Body of pancreas (tissue), 4 donors: ENCODE measurements at regions not wholly inside any gene's neighbourhood (a gene's known extent, or its start where the extent isn't known, plus 50 kb on each side); places are given as distances from the start of the nearest gene placed in this dataset.
A peak's percentile ranks its signal among the peaks of the same experiment; 100 is the strongest.

ENCODE experiments used
- ATAC-seq: fragments of 150-250 bp; one replicate; pipeline ENCODE4 v1.9.1; 2016
- DNase-seq, 4 donors: peaks; one replicate each; pipeline ENCODE4 v3.0.0-alpha.2; 2019
- H3K27ac ChIP-seq, 4 donors: fragments of 200-600 bp; sonication (generic); 1 replicate in 3 of 4; 2 replicates in 1 of 4; pipeline versions ENCODE4 v1.5.1 to v1.6.1; 2016 to 2019; ENCODE audit warnings: mild to moderate bottlenecking in 1 of 4, mixed read lengths in 1 of 4, moderate library complexity in 1 of 4
- H3K27me3 ChIP-seq, 2 donors: fragments of 200-600 bp; sonication (generic); one replicate each; pipeline ENCODE4 v1.6.0; 2016; ENCODE audit warnings: mild to moderate bottlenecking in 1 of 2
- H3K36me3 ChIP-seq, 2 donors: fragments of 200-600 bp; sonication (generic); replicated peaks in 1 of 2; 2 replicates each; pipeline ENCODE4 v1.5.1; 2016; ENCODE audit warnings: low read depth in 2 of 2; ENCODE audit not compliant: insufficient read depth in 1 of 2
- H3K4me1 ChIP-seq: fragments of 200-600 bp; sonication (generic); one replicate; pipeline ENCODE4 v1.6.0; 2016
- H3K4me3 ChIP-seq, 2 donors: fragments of 200-600 bp; sonication (generic); 1 replicate in 1 of 2; 2 replicates in 1 of 2; pipeline ENCODE4 v1.5.1; 2016 to 2019
- H3K9me3 ChIP-seq, 3 donors: fragments of 200-600 bp; sonication (generic); 1 replicate in 2 of 3; 2 replicates in 1 of 3; pipeline ENCODE4 v1.5.1; 2016
- POLR2A ChIP-seq, 3 donors: fragments of 450-650 bp; IDR thresholded peaks; one replicate each; pipeline ENCODE4 v1.6.1; 2016; ENCODE audit warnings: antibody characterized with exemption in 3 of 3, mild to moderate bottlenecking in 2 of 3
- WGBS, 2 donors: methylation state at CpG; one replicate each; pipeline ENCODE4 v1.1.5; 2017; 5-methylcytosine and 5-hydroxymethylcytosine counted together
- intact Hi-C: fragments of 100-400 bp; cut with DNase I; formaldehyde crosslinking; loops from one replicate; pipeline ENCODE4 v1.15.1; 2023
- TF ChIP-seq, protein P1 (sequence below), 7 experiments: fragments of 450-650 bp in 4 of 7; fragments of 200-600 bp in 3 of 7; sonication (generic) in 3 of 7; IDR thresholded peaks; one replicate each; pipeline ENCODE4 v1.5.1; 2016 to 2019; ENCODE audit warnings: antibody characterized with exemption in 7 of 7

DNA sequence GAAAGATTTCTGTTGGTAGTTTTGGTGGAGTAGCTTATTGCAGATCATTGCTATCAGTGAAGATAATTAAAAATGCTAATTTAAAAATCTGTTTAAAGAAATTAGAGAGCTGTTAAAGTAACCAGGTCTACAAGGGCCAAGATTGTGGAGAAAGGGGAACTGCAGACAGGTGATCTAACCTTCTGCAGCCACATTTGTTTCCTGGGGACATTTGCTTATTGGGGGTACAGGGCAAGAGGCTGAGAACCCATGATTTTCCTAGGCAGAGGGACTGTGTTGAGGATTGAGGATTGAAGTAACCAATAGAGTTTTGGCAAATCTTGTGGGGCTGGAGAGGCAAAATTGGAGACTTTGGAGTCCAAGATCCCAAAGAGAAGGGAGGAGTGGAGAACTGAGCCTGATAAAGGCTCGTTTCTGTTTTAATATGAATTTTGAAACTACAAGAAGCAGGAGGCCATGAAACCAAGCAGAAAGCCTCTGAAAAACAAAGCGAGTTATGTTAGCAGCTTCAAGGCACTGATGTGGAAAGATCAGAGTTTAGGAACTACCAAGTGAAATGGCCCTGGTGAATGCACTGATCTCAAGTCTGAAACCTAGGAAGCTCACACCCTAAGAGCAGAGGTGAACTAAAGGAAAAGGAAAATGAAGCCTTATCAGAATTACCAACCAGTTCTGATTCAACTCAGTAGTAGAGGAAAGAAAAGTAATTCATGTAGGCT is 219.8 kb upstream of the C9orf72 start:
- no peak for ATAC-seq
- no peak for TF ChIP-seq POLR2A (IDR thresholded peaks at IDR 0.05)
- TF ChIP-seq, protein P1, sequence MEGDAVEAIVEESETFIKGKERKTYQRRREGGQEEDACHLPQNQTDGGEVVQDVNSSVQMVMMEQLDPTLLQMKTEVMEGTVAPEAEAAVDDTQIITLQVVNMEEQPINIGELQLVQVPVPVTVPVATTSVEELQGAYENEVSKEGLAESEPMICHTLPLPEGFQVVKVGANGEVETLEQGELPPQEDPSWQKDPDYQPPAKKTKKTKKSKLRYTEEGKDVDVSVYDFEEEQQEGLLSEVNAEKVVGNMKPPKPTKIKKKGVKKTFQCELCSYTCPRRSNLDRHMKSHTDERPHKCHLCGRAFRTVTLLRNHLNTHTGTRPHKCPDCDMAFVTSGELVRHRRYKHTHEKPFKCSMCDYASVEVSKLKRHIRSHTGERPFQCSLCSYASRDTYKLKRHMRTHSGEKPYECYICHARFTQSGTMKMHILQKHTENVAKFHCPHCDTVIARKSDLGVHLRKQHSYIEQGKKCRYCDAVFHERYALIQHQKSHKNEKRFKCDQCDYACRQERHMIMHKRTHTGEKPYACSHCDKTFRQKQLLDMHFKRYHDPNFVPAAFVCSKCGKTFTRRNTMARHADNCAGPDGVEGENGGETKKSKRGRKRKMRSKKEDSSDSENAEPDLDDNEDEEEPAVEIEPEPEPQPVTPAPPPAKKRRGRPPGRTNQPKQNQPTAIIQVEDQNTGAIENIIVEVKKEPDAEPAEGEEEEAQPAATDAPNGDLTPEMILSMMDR (IDR thresholded peaks at IDR 0.05), result no peak
- H3K36me3 ChIP-seq, result no peaks in the 10 kb centered on the region
- no peak overlapping the region for H3K27ac ChIP-seq
- no peaks in the 10 kb centered on the region for H3K4me1 ChIP-seq
- no peak overlapping the region for H3K4me3 ChIP-seq
- H3K27me3 ChIP-seq, result no peaks in the 10 kb centered on the region
- WGBS, 2 donors, result 47 to 61% methylated on average over 2 of the region's 2 CpGs
- H3K9me3 ChIP-seq, result no peaks in the 10 kb centered on the region
- intact Hi-C loops, result no loop called here
- DNase-seq, result no peak

DNA sequence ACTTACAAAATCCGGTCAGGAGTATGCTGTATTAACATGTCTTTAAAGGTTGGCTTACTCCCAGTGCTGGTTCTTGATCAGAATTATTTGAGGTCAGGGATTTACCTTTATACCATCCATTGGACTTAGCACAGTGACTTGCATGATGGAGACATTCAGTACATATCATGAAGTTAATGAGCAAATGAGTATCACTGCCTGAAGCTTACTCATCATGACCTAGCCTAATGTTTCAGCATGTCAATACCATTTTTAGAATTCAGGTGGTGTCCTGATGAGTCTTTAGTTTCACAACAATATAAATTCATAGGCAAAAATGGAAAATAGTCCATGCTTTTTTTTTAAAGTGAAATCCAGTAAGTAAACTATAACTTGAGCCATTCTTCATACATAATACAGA is 226.0 kb upstream of the C9orf72 start:
- TF ChIP-seq POLR2A (IDR thresholded peaks at IDR 0.05), result no peak
- TF ChIP-seq, protein P1 (IDR thresholded peaks at IDR 0.05), result no peak
- Histone ChIP-seq H3K27ac (no peak overlapping the region), H3K4me1 (no peaks in the 10 kb centered on the region), H3K4me3 (no peak overlapping the region), H3K36me3 (no peaks in the 10 kb centered on the region), H3K27me3 (no peaks in the 10 kb centered on the region), H3K9me3 (no peaks in the 10 kb centered on the region)
- WGBS, 2 donors, result 48 to 55% methylated on average over 1 of the region's 1 CpG
- intact Hi-C loops, result no loop called here
- ATAC-seq, result no peak
- DNase-seq, result no peak

DNA sequence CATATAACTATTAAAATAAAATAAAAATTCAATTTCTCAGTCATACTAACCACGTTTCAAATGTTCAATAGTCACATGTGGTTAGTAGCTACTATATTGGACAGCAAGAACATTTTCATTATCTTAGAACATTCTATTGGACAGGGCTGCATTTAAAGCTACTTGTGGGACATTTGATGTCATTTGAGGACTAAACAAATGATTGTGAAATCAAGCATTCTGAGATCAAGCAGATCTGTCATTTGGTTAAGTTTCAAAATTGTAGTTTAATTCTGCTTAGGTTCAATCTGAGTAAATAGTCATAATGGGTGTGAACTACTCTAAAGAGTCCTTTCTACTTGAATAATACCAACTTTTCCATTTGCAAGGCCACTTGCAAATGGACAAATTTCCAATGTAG is 226.9 kb upstream of the C9orf72 start:
- ATAC-seq, result peak; percentile 6
- 8 to 19% methylated on average over 1 of the region's 1 CpG for WGBS, 2 donors
- intact Hi-C loops, result no loop called here

DNA sequence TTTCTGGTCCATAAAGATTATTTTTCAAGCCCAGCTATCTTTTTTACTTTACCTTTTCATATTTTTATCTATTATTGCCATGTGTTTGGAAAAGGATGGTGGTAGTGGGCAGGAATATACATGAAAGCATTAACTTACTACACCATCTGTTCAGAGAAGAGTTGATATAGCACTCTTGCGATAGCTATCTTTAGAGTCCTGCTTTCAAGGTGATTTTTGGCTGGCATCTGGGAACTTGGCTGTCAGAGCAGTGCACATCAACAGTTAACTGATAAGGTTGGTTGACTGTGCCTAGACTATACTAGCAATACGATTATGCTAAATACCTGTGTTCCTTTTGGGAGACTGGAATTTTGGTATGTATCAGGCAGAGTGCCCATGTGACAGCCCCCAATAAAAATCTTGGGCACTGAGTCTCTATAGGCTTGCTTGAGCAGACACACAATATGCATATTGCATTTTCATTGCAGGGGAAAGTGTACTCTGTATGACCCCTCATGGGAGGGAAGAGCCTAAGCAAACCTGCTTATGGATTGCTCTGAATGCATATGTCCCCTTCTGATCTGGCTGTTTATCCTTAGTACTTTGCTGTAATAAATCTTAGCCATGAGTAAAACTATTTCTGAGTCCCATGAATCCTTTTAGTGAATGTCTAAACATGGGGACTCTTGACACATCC is 227.6 kb upstream of the C9orf72 start:
- Histone ChIP-seq H3K36me3 (no peaks in the 10 kb centered on the region), H3K9me3 (no peaks in the 10 kb centered on the region), H3K27ac (no peak overlapping the region), H3K4me3 (no peak overlapping the region), H3K27me3 (no peaks in the 10 kb centered on the region), H3K4me1 (no peaks in the 10 kb centered on the region)
- intact Hi-C loops, result no loop called here
- no peak for ATAC-seq
- WGBS, 2 donors, result 44 to 53% methylated on average over 2 of the region's 2 CpGs
- no peak for TF ChIP-seq POLR2A (IDR thresholded peaks at IDR 0.05)
- TF ChIP-seq, protein P1 (IDR thresholded peaks at IDR 0.05), result no peak
- no peak for DNase-seq

More for the DNA sequence above, 226.9 kb upstream of the C9orf72 start:
- no peak for DNase-seq
- no peaks in the 10 kb centered on the region for H3K36me3 ChIP-seq
- no peaks in the 10 kb centered on the region for H3K27me3 ChIP-seq
- H3K9me3 ChIP-seq, result no peaks in the 10 kb centered on the region
- H3K4me1 ChIP-seq, result no peaks in the 10 kb centered on the region
- no peak overlapping the region for H3K4me3 ChIP-seq
- no peak overlapping the region for H3K27ac ChIP-seq
- no peak for TF ChIP-seq POLR2A (IDR thresholded peaks at IDR 0.05)
- TF ChIP-seq, protein P1 (IDR thresholded peaks at IDR 0.05), result no peak
